ENCODE measurements at regions not wholly inside any gene's neighbourhood (a gene's known extent, or its start where the extent isn't known, plus 50 kb on each side); places are given as distances from the start of the nearest gene placed in this dataset.

DNA sequence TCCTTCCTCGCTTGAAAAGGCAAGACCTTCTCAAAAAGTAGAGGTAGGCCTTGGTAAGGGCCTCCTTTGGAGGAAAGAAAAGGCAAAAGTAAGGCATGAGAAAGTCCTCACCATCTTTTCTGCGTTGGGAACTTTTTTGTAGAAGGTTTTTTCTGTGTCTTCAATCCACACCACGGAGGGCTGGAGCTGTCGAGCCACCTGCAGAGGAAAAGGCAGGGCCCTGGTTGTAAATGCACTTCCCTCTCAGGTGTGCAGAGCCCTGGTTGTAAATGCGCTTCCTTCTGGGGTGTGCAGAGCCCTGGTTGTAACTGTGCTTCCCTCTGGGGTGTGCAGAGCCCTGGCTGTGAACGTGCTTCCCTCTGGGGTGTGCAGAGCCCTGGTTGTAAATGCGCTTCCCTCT is 80.2 kb upstream of the ASB18 start:
- Histone ChIP-seq H3K79me2 (ENCODE audit: insufficient read depth, low read length) (no peaks in the 10 kb centered on the region), H3K27ac (ENCODE audit: low read depth, low read length) (no peak overlapping the region), H3K4me1 (ENCODE audit: control insufficient read depth in 1 of 2, insufficient read depth in 2 of 2, low read length in 2 of 2) (no peaks in the 10 kb centered on the region), H4K20me1 (ENCODE audit: insufficient read depth) (no peaks in the 10 kb centered on the region), H3K9ac (ENCODE audit: low read length) (no peak overlapping the region), H3K9me2 (ENCODE audit: insufficient read depth) (no peaks in the 10 kb centered on the region), H2AFZ (ENCODE audit: low read depth, low read length, poor library complexity, severe bottlenecking) (no peak overlapping the region), H3K4me3 (replicated peaks in 1 of 2; ENCODE audit: low read depth in 1 of 2, low read length in 2 of 2) (no peak overlapping the region), H3K4me2 (ENCODE audit: low read length) (no peak overlapping the region), H3K36me3 (ENCODE audit: control insufficient read depth in 1 of 2, insufficient read depth in 2 of 2, low read length in 2 of 2) (no peaks in the 10 kb centered on the region), H3K27me3 (ENCODE audit: insufficient read depth, low read length) (no peaks in the 10 kb centered on the region), H3K9me3 (ENCODE audit: control insufficient read depth in 1 of 2, insufficient read depth in 1 of 2, low read depth in 1 of 2, low read length in 2 of 2) (no peaks in the 10 kb centered on the region)
- TF ChIP-seq SP1 (IDR thresholded peaks at IDR 0.05; ENCODE audit: low read depth) = no peak
- DNase-seq (ENCODE audit: low read depth, low spot score) (no peak), ATAC-seq (no peak)
- BruUV-seq (replicated peaks) = no TSS peak
- ChIA-PET POLR2A (no interaction called here), CTCF (no interaction called here), RAD21 (ENCODE audit: low non-redundant PET in 1 of 2, low total read pairs in 2 of 2, uncharacterized antibody in 2 of 2, unreplicated experiment in 2 of 2) (no interaction called here)
- intact Hi-C loops (cut with micrococcal nuclease) = no loop called here

DNA sequence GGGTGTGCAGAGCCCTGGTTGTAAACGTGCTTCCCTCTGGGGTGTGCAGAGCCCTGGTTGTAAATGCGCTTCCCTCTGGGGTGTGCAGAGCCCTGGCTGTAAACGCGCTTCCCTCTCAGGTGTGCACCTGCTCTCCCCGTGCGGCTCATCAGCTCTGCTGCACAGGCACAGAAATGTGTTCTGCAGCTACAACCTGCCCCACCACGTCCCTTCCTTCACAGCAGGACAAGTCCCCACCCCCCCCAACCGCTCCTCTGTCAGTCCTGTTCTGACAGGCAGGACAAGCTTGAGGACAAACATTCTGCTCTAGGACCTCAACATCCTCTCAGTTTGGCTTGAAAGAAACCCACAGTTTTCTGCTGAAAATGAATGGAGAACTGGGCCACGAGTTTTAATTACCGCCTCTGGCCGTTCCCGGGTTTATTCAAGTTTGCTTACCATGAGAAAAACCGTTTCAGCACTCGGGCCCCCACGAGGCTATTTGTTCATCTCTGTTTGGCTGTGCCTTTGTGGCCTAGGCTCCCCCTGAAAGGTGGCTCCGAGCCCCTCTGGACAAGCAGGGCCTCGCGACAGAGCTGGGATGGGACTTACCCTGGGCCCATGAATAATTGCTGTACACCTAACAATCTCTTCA is 81.0 kb upstream of the ASB18 start:
- Histone ChIP-seq H4K20me1 (ENCODE audit: insufficient read depth) (no peaks in the 10 kb centered on the region), H3K4me1 (ENCODE audit: control insufficient read depth in 1 of 2, insufficient read depth in 2 of 2, low read length in 2 of 2) (no peaks in the 10 kb centered on the region), H3K27me3 (ENCODE audit: insufficient read depth, low read length) (no peaks in the 10 kb centered on the region), H3K27ac (ENCODE audit: low read depth, low read length) (no peak overlapping the region), H2AFZ (ENCODE audit: low read depth, low read length, poor library complexity, severe bottlenecking) (no peak overlapping the region), H3K36me3 (ENCODE audit: control insufficient read depth in 1 of 2, insufficient read depth in 2 of 2, low read length in 2 of 2) (no peaks in the 10 kb centered on the region), H3K79me2 (ENCODE audit: insufficient read depth, low read length) (no peaks in the 10 kb centered on the region), H3K4me3 (replicated peaks in 1 of 2; ENCODE audit: low read depth in 1 of 2, low read length in 2 of 2) (no peak overlapping the region), H3K9me3 (ENCODE audit: control insufficient read depth in 1 of 2, insufficient read depth in 1 of 2, low read depth in 1 of 2, low read length in 2 of 2) (no peaks in the 10 kb centered on the region), H3K9ac (ENCODE audit: low read length) (no peak overlapping the region), H3K9me2 (ENCODE audit: insufficient read depth) (no peaks in the 10 kb centered on the region), H3K4me2 (ENCODE audit: low read length) (no peak overlapping the region)
- ChIA-PET CTCF (no interaction called here), POLR2A (no interaction called here), RAD21 (ENCODE audit: low non-redundant PET in 1 of 2, low total read pairs in 2 of 2, uncharacterized antibody in 2 of 2, unreplicated experiment in 2 of 2) (no interaction called here)
- ATAC-seq (no peak), DNase-seq (ENCODE audit: low read depth, low spot score) (no peak)
- TF ChIP-seq YY1 (IDR thresholded peaks at IDR 0.05; ENCODE audit: extremely low read depth, insufficient replicate concordance, low read depth, low read length) (no peak), FOSL1 (IDR thresholded peaks at IDR 0.05; ENCODE audit: low read depth) (no peak), JUND (IDR thresholded peaks at IDR 0.05) (no peak), RAD21 (IDR thresholded peaks at IDR 0.05; ENCODE audit: low read depth) (no peak), SIN3A (IDR thresholded peaks at IDR 0.05; ENCODE audit: low read depth) (no peak), CEBPB (IDR thresholded peaks at IDR 0.05; ENCODE audit: low read depth) (no peak), ZNF274 (IDR thresholded peaks at IDR 0.05; ENCODE audit: low read depth, low read length) (no peak)
- TF ChIP-seq, protein P1, sequence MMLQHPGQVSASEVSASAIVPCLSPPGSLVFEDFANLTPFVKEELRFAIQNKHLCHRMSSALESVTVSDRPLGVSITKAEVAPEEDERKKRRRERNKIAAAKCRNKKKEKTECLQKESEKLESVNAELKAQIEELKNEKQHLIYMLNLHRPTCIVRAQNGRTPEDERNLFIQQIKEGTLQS (IDR thresholded peaks at IDR 0.05) = no peak
- BruUV-seq (replicated peaks) = no TSS peak
- intact Hi-C loops (cut with micrococcal nuclease) = no loop called here
